SK-N-SH treated with all-trans-retinoic acid at 6 μM for 48 hours (cell line): ENCODE measurements at regions not wholly inside any gene's neighbourhood (a gene's known extent, or its start where the extent isn't known, plus 50 kb on each side); places are given as distances from the start of the nearest gene placed in this dataset.

Source experiments
- ATAC-seq: fragments of 200-7000 bp; cut with Tn5 transposase; 3 replicates; pipeline ENCODE4 v1.9.1; 2020; ENCODE audit warnings: mild to moderate bottlenecking, moderate library complexity
- ARNTL ChIP-seq: fragments of 450-650 bp; formaldehyde crosslinking; IDR thresholded peaks from 2 replicates; pipeline ENCODE4 v1.5.0; 2020; ENCODE audit warnings: low read depth, mild to moderate bottlenecking, moderate library complexity, borderline replicate concordance
- BACH2 ChIP-seq: fragments of 250-450 bp; sonication (Bioruptor Pico); IDR thresholded peaks from 2 replicates; pipeline ENCODE4 v1.9.0; 2021; ENCODE audit warnings: mild to moderate bottlenecking, borderline replicate concordance
- CSDC2 ChIP-seq: fragments of 250-450 bp; sonication (Bioruptor Pico); IDR thresholded peaks from 2 replicates; pipeline ENCODE4 v1.5.0; 2020; ENCODE audit warnings: mild to moderate bottlenecking, moderate library complexity
- ESRRG ChIP-seq: fragments of 250-450 bp; sonication (Bioruptor Pico); IDR thresholded peaks from 2 replicates; pipeline ENCODE4 v1.6.1; 2021; ENCODE audit warnings: mild to moderate bottlenecking
- ISL1 ChIP-seq: fragments of 250-450 bp; sonication (Bioruptor Pico); IDR thresholded peaks from 2 replicates; pipeline ENCODE4 v2.1.2; 2022; ENCODE audit warnings: mild to moderate bottlenecking, moderate library complexity
- OSR1 ChIP-seq: fragments of 250-450 bp; sonication (Bioruptor Pico); IDR thresholded peaks from 2 replicates; pipeline ENCODE4 v1.8.0; 2022; ENCODE audit warnings: moderate library complexity, mild to moderate bottlenecking, inconsistent platforms
- PPARA ChIP-seq: fragments of 250-450 bp; sonication (Bioruptor Pico); IDR thresholded peaks from 2 replicates; pipeline ENCODE4 v1.5.0; 2020; ENCODE audit warnings: mild to moderate bottlenecking, borderline replicate concordance
- RARB ChIP-seq: fragments of 250-450 bp; sonication (Bioruptor Pico); IDR thresholded peaks from 2 replicates; pipeline ENCODE4 v1.8.0; 2021; ENCODE audit warnings: mild to moderate bottlenecking, moderate library complexity
- SNAI2 ChIP-seq: fragments of 250-450 bp; sonication (Bioruptor Pico); IDR thresholded peaks from 2 replicates; pipeline ENCODE4 v1.5.0; 2020; ENCODE audit warnings: mild to moderate bottlenecking, moderate library complexity
- TCF4 ChIP-seq: fragments of 250-450 bp; sonication (Bioruptor Pico); IDR thresholded peaks from 2 replicates; pipeline ENCODE4 v1.8.0; 2021; ENCODE audit warnings: mild to moderate bottlenecking, moderate library complexity, borderline replicate concordance
- TOX ChIP-seq: fragments of 250-450 bp; sonication (Bioruptor Pico); IDR thresholded peaks from 2 replicates; pipeline ENCODE4 v1.8.0; 2021; ENCODE audit warnings: mild to moderate bottlenecking, moderate library complexity, borderline replicate concordance
- TSHZ2 ChIP-seq: fragments of 250-450 bp; sonication (Bioruptor Pico); IDR thresholded peaks from 2 replicates; pipeline ENCODE4 v1.5.0; 2020; ENCODE audit warnings: mild to moderate bottlenecking, moderate library complexity
- ZC3H10 ChIP-seq: fragments of 250-450 bp; sonication (Bioruptor Pico); IDR thresholded peaks from 2 replicates; pipeline ENCODE4 v1.5.1; 2021; ENCODE audit warnings: mild to moderate bottlenecking, moderate library complexity
- ZFP3 ChIP-seq: fragments of 250-450 bp; sonication (Bioruptor Pico); IDR thresholded peaks from 2 replicates; pipeline ENCODE4 v1.5.0; 2020; ENCODE audit warnings: mild to moderate bottlenecking, moderate library complexity
- ZFP30 ChIP-seq: fragments of 450-650 bp; formaldehyde crosslinking; IDR thresholded peaks from 2 replicates; pipeline ENCODE4 v1.5.0; 2022; ENCODE audit warnings: mild to moderate bottlenecking, moderate library complexity
- ZNF565 ChIP-seq: fragments of 450-650 bp; formaldehyde crosslinking; conservative IDR thresholded peaks from 2 replicates; pipeline ENCODE4 v1.5.0; 2020; ENCODE audit warnings: low read depth, mild to moderate bottlenecking, moderate library complexity
- ZNF70 ChIP-seq: fragments of 450-650 bp; formaldehyde crosslinking; IDR thresholded peaks from 2 replicates; pipeline ENCODE4 v1.5.0; 2020; ENCODE audit warnings: mild to moderate bottlenecking, moderate library complexity
- ZNF8 ChIP-seq: fragments of 450-650 bp; formaldehyde crosslinking; IDR thresholded peaks from 2 replicates; pipeline ENCODE4 v1.5.0; 2020; ENCODE audit warnings: mild to moderate bottlenecking, moderate library complexity
- TF ChIP-seq, protein P1 (sequence below): fragments of 250-450 bp; sonication (Bioruptor Pico); IDR thresholded peaks from 2 replicates; pipeline ENCODE4 v1.8.0; 2021; ENCODE audit warnings: low read depth, mild to moderate bottlenecking, moderate library complexity, borderline replicate concordance
- TF ChIP-seq, protein P2 (sequence below): fragments of 250-450 bp; sonication (Bioruptor Pico); IDR thresholded peaks from 2 replicates; pipeline ENCODE4 v1.5.1; 2021; ENCODE audit warnings: mild to moderate bottlenecking, moderate library complexity
- TF ChIP-seq, protein P3 (sequence below): fragments of 250-450 bp; sonication (Bioruptor Pico); IDR thresholded peaks from 2 replicates; pipeline ENCODE4 v1.8.0; 2020; ENCODE audit warnings: mild to moderate bottlenecking, moderate library complexity, borderline replicate concordance
- TF ChIP-seq, protein P4 (sequence below): fragments of 250-450 bp; sonication (Bioruptor Pico); IDR thresholded peaks from 2 replicates; pipeline ENCODE4 v1.5.1; 2020; ENCODE audit warnings: low read depth, mild to moderate bottlenecking, moderate library complexity

DNA sequence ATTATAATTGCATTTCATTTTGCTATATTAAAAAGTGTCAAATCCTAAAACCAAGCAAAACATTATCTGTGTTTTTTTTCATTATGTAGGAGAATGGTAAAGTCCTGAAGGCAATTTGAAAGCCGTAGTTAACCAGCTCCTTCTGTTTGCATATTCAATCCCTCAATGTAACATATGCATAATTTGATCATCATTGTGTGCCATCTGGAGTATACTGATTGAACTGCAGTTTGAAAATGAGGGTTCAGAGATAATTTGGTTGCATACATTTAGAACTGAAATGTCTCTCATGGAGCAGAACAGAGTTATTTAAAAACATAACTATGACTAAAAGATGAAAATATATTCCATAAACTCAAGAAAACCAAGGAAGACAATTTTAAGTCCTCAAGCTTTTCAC lies 518.6 kb downstream of the GBE1 start:
- TF ChIP-seq ZNF8 (CRISPR knock-in tag) (no peak), PPARA (CRISPR knock-in tag) (no peak), ZC3H10 (CRISPR knock-in tag) (no peak), TOX (CRISPR knock-in tag) (no peak), ZNF565 (CRISPR knock-in tag) (no peak), ZFP30 (CRISPR knock-in tag) (no peak), RARB (CRISPR knock-in tag) (no peak), ESRRG (CRISPR knock-in tag) (no peak), ISL1 (CRISPR knock-in tag) (no peak), TCF4 (CRISPR knock-in tag) (no peak), CSDC2 (no peak), ZFP3 (CRISPR knock-in tag) (no peak)
- TF ChIP-seq, protein P1, sequence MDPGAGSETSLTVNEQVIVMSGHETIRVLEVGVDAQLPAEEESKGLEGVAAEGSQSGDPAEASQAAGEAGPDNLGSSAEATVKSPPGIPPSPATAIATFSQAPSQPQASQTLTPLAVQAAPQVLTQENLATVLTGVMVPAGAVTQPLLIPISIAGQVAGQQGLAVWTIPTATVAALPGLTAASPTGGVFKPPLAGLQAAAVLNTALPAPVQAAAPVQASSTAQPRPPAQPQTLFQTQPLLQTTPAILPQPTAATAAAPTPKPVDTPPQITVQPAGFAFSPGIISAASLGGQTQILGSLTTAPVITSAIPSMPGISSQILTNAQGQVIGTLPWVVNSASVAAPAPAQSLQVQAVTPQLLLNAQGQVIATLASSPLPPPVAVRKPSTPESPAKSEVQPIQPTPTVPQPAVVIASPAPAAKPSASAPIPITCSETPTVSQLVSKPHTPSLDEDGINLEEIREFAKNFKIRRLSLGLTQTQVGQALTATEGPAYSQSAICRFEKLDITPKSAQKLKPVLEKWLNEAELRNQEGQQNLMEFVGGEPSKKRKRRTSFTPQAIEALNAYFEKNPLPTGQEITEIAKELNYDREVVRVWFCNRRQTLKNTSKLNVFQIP (CRISPR knock-in tag): no peak
- TF ChIP-seq, protein P2, sequence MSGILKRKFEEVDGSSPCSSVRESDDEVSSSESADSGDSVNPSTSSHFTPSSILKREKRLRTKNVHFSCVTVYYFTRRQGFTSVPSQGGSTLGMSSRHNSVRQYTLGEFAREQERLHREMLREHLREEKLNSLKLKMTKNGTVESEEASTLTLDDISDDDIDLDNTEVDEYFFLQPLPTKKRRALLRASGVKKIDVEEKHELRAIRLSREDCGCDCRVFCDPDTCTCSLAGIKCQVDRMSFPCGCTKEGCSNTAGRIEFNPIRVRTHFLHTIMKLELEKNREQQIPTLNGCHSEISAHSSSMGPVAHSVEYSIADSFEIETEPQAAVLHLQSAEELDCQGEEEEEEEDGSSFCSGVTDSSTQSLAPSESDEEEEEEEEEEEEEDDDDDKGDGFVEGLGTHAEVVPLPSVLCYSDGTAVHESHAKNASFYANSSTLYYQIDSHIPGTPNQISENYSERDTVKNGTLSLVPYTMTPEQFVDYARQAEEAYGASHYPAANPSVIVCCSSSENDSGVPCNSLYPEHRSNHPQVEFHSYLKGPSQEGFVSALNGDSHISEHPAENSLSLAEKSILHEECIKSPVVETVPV (CRISPR knock-in tag): no peak
- ATAC-seq: peak; percentile 81

- no peak for ATAC-seq
- TF ChIP-seq, protein P3, sequence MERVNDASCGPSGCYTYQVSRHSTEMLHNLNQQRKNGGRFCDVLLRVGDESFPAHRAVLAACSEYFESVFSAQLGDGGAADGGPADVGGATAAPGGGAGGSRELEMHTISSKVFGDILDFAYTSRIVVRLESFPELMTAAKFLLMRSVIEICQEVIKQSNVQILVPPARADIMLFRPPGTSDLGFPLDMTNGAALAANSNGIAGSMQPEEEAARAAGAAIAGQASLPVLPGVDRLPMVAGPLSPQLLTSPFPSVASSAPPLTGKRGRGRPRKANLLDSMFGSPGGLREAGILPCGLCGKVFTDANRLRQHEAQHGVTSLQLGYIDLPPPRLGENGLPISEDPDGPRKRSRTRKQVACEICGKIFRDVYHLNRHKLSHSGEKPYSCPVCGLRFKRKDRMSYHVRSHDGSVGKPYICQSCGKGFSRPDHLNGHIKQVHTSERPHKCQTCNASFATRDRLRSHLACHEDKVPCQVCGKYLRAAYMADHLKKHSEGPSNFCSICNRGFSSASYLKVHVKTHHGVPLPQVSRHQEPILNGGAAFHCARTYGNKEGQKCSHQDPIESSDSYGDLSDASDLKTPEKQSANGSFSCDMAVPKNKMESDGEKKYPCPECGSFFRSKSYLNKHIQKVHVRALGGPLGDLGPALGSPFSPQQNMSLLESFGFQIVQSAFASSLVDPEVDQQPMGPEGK: no peak
- no peak for TF ChIP-seq RARB (CRISPR knock-in tag)
- no peak for TF ChIP-seq ZFP3 (CRISPR knock-in tag)
- TF ChIP-seq ESRRG (CRISPR knock-in tag): no peak
- no peak for TF ChIP-seq ARNTL
- no peak for TF ChIP-seq OSR1 (CRISPR knock-in tag)
- TF ChIP-seq PPARA (CRISPR knock-in tag): no peak
- no peak for TF ChIP-seq ZNF70 (CRISPR knock-in tag)
- no peak for TF ChIP-seq CSDC2
- no peak for TF ChIP-seq ZNF565 (CRISPR knock-in tag)
- TF ChIP-seq ZNF8 (CRISPR knock-in tag): no peak
- TF ChIP-seq SNAI2 (CRISPR knock-in tag): no peak
- TF ChIP-seq, protein P1 (CRISPR knock-in tag): no peak
- no peak for TF ChIP-seq TSHZ2 (CRISPR knock-in tag)
- no peak for TF ChIP-seq TCF4 (CRISPR knock-in tag)
- TF ChIP-seq BACH2 (CRISPR knock-in tag): no peak
- no peak for TF ChIP-seq TOX (CRISPR knock-in tag)
- TF ChIP-seq ISL1 (CRISPR knock-in tag): no peak
- TF ChIP-seq, protein P4, sequence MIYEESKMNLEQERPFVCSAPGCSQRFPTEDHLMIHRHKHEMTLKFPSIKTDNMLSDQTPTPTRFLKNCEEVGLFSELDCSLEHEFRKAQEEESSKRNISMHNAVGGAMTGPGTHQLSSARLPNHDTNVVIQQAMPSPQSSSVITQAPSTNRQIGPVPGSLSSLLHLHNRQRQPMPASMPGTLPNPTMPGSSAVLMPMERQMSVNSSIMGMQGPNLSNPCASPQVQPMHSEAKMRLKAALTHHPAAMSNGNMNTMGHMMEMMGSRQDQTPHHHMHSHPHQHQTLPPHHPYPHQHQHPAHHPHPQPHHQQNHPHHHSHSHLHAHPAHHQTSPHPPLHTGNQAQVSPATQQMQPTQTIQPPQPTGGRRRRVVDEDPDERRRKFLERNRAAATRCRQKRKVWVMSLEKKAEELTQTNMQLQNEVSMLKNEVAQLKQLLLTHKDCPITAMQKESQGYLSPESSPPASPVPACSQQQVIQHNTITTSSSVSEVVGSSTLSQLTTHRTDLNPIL (CRISPR knock-in tag): no peak
Observed at GRCh38 chr3:81237181-81237580, 524.3 kb downstream of the GBE1 start.
